Suppressor macrophage treated with lipopolysaccharide for 4 hours (primary cell): ENCODE measurements at regions not wholly inside any gene's neighbourhood (a gene's known extent, or its start where the extent isn't known, plus 50 kb on each side); places are given as distances from the start of the nearest gene placed in this dataset.
"Not testable (repeated sequence)": the region's sequence is repeated elsewhere in the genome, so short reads cannot be mapped to it uniquely, and the experiment has no call there.

ENCODE experiments used
- DNase-seq: peaks from one replicate; pipeline ENCODE4 v3.0.0-alpha.2; 2020

GRCh38 chr4:141347684-141348083 is 127.0 kb downstream of the ZNF330 start:
- peak; percentile 48 for DNase-seq

- peak; percentile 88 for DNase-seq
These were observed 127.4 kb downstream of the ZNF330 start for GRCh38 chr4:141348125-141348524.

DNA sequence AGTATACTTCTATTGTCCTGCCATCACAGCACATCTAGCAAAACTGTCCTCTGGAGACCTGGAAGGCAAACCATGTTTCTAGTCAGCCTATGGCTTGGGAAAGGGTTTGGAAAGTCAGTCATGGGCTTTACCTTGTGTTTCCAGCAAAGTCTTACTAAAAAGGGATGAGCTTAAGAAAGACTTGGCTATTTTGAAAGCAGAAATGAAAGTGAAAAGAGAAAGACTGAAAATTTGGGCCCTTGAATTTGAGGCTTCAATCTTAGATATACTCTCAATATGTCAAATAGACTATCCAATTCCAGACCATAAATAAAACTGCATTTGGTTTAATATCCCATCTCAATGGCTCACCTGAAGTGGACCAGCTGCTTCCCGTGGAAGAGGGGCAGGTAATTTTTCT is 127.9 kb downstream of the ZNF330 start:
- DNase-seq: peak; percentile 71

DNA sequence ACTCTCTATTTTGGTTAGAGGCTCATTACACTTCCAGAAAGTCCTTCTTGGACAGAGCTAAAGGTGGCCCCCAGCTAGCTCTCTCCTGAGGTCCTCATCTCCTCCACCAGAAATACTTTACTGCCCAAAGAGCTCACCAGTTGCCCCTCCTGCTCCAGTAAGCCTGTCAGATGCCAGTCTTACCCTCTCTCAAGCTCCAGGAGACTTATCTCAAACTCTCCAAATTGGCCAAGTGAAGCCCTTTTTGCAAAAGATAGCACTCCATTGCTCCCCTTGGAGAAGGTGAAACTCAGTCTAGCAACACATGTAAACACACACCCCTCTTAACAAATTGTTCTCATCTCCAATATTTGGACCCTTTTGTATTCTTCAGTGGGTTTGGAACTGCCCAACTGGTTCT is 128.5 kb downstream of the ZNF330 start:
- DNase-seq: no peak

DNA sequence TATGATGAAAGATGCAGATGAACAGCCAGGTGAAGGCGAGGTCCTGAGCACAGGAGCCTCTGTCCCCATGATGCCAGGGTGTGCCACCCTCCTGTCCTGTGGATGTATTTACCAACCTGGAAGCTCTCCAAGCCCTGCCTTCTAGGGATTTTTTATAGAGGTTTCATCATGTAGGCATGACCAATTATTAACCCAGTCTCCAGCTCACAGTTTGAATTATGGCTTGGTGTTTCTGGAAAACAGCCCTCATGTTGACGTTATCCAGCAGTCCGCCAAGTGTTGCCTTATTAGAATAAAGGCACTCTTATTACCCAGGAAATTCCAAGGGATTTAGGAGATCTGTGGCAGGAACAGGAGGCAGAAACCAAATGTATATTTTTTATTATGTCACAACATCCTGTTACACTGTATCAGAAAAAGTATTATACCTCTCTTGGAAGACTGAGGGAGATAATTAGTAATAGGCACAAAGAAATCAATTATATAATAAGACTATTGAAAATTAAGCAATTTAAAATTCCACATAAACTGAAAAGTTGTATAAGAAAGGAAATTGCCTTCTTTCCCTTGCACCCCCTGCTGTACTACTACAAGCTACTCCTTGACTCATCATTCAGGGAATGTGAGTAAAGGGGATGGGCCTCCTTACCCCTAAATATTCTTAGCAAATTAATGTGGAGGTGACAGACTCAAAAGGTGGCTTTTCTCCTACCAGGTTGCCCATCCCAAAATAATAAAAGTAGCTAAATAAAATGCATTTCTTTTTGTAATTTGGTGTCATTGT is 129.6 kb downstream of the ZNF330 start:
- DNase-seq: peak; percentile 23

DNA sequence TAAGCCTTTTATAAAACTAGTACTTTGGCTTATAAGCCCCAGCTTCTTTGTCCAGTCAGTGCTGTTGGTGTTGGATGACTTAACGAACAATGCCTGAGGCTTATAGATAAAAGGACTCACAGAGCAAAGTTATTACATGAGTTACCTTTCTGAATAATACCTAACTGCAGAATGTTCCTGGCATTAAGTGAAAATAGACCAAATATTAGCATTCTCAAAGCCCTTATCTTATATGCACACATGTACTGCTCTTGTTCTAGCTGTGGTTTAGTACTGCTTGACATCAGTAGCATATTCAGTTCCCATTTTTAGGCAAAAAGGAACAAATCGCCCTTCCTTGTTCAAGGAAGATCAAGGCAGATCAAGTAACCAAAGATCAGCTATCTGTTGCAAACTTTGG is 131.6 kb downstream of the ZNF330 start:
- DNase-seq: peak; percentile 58

- DNase-seq: peak; percentile 74
These were observed 132.3 kb downstream of the ZNF330 start for GRCh38 chr4:141352909-141353525.

DNA sequence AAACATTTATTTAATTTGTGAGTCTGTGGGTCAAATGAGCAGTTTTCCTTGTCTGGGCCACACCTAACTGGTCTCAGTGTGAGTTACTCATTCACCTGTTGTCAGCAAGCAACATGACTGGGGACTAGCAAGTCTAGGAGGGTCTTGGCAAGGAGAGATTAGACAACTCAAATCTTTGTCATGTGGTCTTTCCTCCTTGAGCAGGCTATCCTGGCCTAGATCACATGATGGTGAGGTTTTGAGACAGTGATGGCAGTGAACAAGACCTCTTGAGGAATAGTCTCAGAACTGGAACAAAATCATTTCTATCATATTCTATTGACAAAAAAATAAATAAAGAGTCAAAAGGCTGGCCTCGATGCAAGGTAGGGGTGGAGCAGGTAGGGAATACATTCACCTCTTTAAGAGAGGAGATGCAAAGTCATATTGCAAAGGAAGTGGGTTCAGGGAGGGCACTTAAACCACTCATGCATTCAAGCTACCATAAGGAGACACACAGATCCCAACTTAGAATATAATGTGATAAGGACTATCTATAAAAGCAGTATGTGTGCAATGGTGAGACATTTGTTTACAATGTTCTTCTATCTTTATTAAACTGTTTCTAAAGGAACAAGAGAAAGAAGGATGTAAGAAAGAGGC is 135.7 kb downstream of the ZNF330 start:
- no peak for DNase-seq

DNA sequence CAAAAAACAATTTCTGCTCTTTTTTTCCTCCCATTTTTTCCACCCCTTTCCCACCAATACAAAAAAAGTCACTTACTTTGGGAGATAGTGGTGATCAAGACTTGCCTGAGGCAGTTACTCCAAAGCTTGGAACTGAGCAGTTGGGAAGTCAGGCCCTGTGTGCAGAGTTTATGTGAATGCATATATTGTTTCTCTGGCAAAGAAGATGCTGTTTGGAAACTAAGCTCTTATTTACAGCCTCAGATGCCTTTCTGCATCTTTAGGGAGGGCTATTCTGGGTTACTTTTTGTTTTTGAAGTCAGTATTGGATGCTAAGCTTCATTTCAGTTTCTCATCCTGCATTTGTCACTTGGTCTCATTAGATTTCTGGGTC is 136.3 kb downstream of the ZNF330 start:
- no peak for DNase-seq

DNA sequence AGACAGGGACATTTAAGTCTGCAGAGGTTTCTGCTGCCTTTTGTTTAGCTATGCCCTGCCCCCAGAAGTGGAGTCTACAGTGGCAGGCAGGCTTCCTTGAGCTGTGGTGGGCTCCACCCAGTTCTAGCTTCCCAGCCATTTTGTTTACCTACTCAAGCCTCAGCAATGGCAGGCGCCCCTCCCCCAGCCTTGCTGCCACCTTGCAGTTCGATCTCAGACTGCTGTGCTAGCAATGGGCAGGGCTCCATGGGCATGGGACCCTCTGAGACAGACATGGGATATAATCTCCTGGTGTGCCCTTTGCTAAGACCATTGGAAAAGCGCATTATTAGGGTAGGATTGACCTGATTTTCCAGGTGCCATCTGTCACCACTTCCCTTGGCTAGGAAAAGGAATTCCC is 147.5 kb downstream of the ZNF330 start:
- DNase-seq: not testable (repeated sequence)

- DNase-seq: no peak
These were observed 150.5 kb downstream of the ZNF330 start for GRCh38 chr4:141371206-141371605.

GRCh38 chr4:141375855-141376254 is 155.2 kb downstream of the ZNF330 start:
- DNase-seq: no peak

DNA sequence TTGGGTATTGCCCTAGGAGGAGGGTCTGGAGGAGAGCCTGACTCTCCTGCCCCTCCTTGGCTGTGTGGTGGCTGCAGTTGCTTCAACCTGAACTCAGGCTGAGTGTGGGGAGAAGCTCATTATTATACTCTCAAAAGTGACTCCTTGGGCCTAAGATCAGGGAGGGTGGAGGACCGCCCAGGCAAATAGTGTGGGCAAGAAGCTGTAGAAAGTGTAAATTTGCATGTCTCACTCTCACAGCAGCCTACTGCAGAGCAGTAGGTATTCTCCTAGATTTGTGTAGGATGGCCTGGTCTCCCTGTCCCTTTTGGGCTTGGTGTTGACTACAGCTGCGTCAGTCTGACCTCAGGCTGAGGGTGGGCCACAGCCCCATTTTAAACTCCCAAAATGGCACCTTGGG is 156.1 kb downstream of the ZNF330 start:
- no peak for DNase-seq

DNA sequence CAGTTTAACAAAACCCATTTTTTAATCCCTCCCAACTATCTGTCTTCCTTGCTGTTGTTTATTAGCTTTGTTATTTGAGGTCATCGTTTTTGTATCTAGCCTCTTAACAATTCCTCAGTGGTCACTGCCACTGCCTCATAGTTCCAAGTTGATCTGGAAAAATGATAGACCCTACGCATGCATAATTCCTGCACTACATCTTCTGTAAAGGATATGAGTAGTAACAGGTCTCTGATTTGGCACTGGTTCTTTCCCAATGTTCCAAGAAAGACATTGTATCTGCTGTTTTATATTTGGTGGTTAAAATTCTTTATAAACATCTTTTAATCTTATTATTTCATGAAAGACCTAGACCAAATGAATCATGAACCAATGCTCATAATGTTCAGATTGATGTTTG is 166.6 kb downstream of the ZNF330 start:
- DNase-seq: no peak

DNA sequence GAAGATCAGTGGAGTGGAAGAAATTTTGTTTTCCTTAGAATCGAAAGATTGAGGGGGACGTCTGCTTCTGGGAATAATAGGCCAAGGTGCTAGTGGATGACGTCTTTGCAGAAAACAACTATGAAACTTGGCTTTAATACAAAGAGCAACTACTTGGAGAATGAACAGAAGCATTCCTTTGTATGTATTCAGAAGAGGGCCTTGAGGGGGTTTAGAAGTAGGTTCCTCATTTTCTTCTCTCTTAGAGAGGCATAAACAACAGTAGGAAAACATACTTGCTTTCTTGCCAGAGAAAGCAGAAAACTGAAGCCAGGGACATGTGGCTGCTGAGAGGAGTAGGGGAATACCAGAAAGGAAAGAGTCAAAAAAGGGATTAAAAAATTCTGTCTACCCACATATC is 167.8 kb downstream of the ZNF330 start:
- no peak for DNase-seq

GRCh38 chr4:141389649-141390048 is 169.0 kb downstream of the ZNF330 start:
- no peak for DNase-seq

DNA sequence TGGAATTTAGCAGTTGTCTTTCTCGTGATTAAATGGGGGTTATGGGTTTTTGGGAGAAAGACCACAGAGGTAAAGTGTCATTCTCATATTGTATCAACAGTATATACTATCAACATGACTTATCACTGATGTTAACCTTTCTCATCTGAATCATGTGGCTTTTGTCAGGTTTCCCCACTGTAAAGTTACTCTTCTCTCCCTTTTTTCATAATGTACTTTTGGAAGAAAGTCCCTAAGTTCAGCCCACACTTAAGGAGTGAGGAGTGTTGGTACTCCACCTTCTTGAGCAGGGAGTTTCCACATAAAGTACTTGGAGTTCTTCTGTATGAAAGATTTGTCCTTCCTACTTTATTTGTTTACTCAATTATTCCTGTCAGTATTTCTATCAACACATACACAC is 169.9 kb downstream of the ZNF330 start:
- no peak for DNase-seq

- DNase-seq: no peak
These were observed 170.6 kb downstream of the ZNF330 start for GRCh38 chr4:141391293-141391692.

DNA sequence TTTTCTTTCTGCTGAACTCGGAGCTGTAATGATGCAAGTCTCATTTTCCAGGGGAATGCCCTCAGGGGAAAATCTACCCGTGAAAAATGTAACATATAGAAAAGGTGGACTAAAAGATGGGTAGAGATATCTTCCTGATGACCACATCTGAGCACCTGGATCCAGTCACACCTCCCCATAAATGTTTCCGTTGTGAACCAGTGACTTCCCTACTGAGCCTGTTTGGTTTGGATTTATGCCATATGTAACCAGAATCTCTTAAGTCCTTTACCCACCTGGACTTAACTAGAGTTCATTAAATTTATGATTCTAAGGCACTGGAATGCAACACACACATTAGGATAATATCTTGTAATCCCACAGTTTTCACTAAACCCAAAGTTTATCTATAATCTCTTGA is 171.1 kb downstream of the ZNF330 start:
- DNase-seq: no peak

DNA sequence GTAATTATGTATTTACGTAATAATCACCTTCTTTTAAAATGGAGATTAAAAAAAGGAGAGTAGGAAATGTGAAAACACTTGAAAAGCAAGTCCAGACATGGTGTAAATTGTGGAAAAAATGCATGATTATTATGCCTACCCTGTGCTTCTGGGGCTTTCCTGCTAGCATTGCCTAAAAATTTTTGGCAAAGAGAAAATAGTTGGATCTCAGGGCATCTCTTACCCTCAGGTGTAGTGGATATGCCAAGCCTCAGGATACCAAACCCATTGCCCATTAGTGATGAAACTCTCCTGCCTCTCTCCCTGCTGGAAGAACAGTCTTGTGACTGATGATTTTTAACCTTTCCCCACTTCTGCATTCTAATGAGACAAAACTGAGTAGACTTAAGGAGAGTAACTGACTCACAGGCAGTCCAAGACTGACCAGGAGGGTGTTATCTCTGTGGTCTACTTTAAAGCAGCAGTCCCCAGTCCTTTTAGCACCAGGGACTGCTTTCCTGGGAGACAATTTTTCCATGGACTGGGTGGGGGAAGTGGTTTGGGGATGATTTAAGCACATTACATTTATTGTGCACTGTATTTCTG is 174.6 kb downstream of the ZNF330 start:
- peak; percentile 39 for DNase-seq

- no peak for DNase-seq
These were observed 175.2 kb downstream of the ZNF330 start for GRCh38 chr4:141395919-141396318.

- no peak for DNase-seq
These were observed 182.0 kb downstream of the ZNF330 start for GRCh38 chr4:141402712-141403111.

DNA sequence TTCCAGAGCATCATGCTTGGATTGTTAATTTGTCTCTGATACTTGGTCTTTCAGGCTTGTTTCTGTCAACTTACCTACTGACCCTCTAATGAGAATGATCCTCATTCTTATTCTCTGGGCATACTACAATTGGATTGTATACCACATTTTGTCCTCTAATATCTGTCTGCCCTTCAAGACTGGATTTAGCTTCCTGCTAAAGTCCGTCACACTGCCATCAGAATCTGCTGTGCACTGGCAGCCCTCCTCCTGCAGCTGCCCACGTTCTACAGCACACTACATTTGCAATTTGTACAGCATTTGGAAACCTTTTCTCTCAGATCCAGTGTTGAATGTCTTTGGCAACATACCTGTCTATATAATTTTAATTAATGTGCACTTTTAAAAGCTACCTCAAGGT is 183.1 kb downstream of the ZNF330 start:
- no peak for DNase-seq

DNA sequence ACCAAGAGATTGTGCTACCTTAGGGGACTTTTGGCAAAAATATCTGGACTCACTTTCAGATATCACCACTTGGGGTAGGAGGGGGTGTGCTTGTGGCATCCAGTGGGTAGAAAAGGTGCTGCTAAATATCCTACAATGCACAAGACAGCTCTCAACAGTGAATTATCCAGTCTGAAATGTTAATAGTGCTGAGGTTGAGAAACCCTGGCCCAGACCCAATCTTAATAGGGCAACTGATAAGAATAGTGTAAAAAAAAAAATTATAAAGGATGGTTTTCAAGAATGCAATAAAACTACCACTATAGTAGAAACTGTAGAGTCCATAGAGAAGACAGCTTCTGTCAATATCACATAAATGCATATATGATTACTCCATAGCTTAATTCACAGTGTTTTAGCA is 185.5 kb downstream of the ZNF330 start:
- no peak for DNase-seq
